ENCODE measurements at regions not wholly inside any gene's neighbourhood (a gene's known extent, or its start where the extent isn't known, plus 50 kb on each side); places are given as distances from the start of the nearest gene placed in this dataset.

GRCh38 chr6:164195942-164196281 lies 781.4 kb downstream of the QKI start:
- no peak for TF ChIP-seq CTCF (IDR thresholded peaks at IDR 0.05)
- no peak for TF ChIP-seq POLR2A (IDR thresholded peaks at IDR 0.05)
